ENCODE measurements at regions not wholly inside any gene's neighbourhood (a gene's known extent, or its start where the extent isn't known, plus 50 kb on each side); places are given as distances from the start of the nearest gene placed in this dataset.

GRCh38 chr2:58938988-58939387 lies 697.9 kb upstream of the FANCL start:
- no peak for TF ChIP-seq POLR2A (IDR thresholded peaks at IDR 0.05)
- no peak for TF ChIP-seq POLR2AphosphoS5 (IDR thresholded peaks at IDR 0.05)
- no peak for TF ChIP-seq CTCF (IDR thresholded peaks at IDR 0.05)
